SK-N-SH treated with all-trans-retinoic acid at 6 μM for 48 hours (cell line): ENCODE measurements at regions not wholly inside any gene's neighbourhood (a gene's known extent, or its start where the extent isn't known, plus 50 kb on each side); places are given as distances from the start of the nearest gene placed in this dataset.

Experiments used
- ARNTL ChIP-seq: fragments of 450-650 bp; formaldehyde crosslinking; IDR thresholded peaks from 2 replicates; pipeline ENCODE4 v1.5.0; 2020; ENCODE audit warnings: low read depth, mild to moderate bottlenecking, moderate library complexity, borderline replicate concordance
- BACH2 ChIP-seq: fragments of 250-450 bp; sonication (Bioruptor Pico); IDR thresholded peaks from 2 replicates; pipeline ENCODE4 v1.9.0; 2021; ENCODE audit warnings: mild to moderate bottlenecking, borderline replicate concordance
- CSDC2 ChIP-seq: fragments of 250-450 bp; sonication (Bioruptor Pico); IDR thresholded peaks from 2 replicates; pipeline ENCODE4 v1.5.0; 2020; ENCODE audit warnings: mild to moderate bottlenecking, moderate library complexity
- CSRNP3 ChIP-seq: fragments of 250-450 bp; sonication (Bioruptor Pico); IDR thresholded peaks from 2 replicates; pipeline ENCODE4 v1.5.1; 2021; ENCODE audit warnings: mild to moderate bottlenecking, moderate library complexity
- ESRRG ChIP-seq: fragments of 250-450 bp; sonication (Bioruptor Pico); IDR thresholded peaks from 2 replicates; pipeline ENCODE4 v1.6.1; 2021; ENCODE audit warnings: mild to moderate bottlenecking
- PATZ1 ChIP-seq: fragments of 250-450 bp; sonication (Bioruptor Pico); IDR thresholded peaks from 2 replicates; pipeline ENCODE4 v1.8.0; 2020; ENCODE audit warnings: mild to moderate bottlenecking, moderate library complexity, borderline replicate concordance
- PPARA ChIP-seq: fragments of 250-450 bp; sonication (Bioruptor Pico); IDR thresholded peaks from 2 replicates; pipeline ENCODE4 v1.5.0; 2020; ENCODE audit warnings: mild to moderate bottlenecking, borderline replicate concordance
- RARB ChIP-seq: fragments of 250-450 bp; sonication (Bioruptor Pico); IDR thresholded peaks from 2 replicates; pipeline ENCODE4 v1.8.0; 2021; ENCODE audit warnings: mild to moderate bottlenecking, moderate library complexity
- TOX ChIP-seq: fragments of 250-450 bp; sonication (Bioruptor Pico); IDR thresholded peaks from 2 replicates; pipeline ENCODE4 v1.8.0; 2021; ENCODE audit warnings: mild to moderate bottlenecking, moderate library complexity, borderline replicate concordance
- TSHZ2 ChIP-seq: fragments of 250-450 bp; sonication (Bioruptor Pico); IDR thresholded peaks from 2 replicates; pipeline ENCODE4 v1.5.0; 2020; ENCODE audit warnings: mild to moderate bottlenecking, moderate library complexity
- ZC3H10 ChIP-seq: fragments of 250-450 bp; sonication (Bioruptor Pico); IDR thresholded peaks from 2 replicates; pipeline ENCODE4 v1.5.1; 2021; ENCODE audit warnings: mild to moderate bottlenecking, moderate library complexity
- ZFP3 ChIP-seq: fragments of 250-450 bp; sonication (Bioruptor Pico); IDR thresholded peaks from 2 replicates; pipeline ENCODE4 v1.5.0; 2020; ENCODE audit warnings: mild to moderate bottlenecking, moderate library complexity
- ZNF70 ChIP-seq: fragments of 450-650 bp; formaldehyde crosslinking; IDR thresholded peaks from 2 replicates; pipeline ENCODE4 v1.5.0; 2020; ENCODE audit warnings: mild to moderate bottlenecking, moderate library complexity
- ZNF8 ChIP-seq: fragments of 450-650 bp; formaldehyde crosslinking; IDR thresholded peaks from 2 replicates; pipeline ENCODE4 v1.5.0; 2020; ENCODE audit warnings: mild to moderate bottlenecking, moderate library complexity

GRCh38 chr6:90928051-90928450, 341.2 kb upstream of the MAP3K7 start:
- no peak for TF ChIP-seq RARB (CRISPR knock-in tag)
- TF ChIP-seq ESRRG (CRISPR knock-in tag), result no peak
- TF ChIP-seq ARNTL (CRISPR knock-in tag), result no peak
- no peak for TF ChIP-seq BACH2 (CRISPR knock-in tag)
- no peak for TF ChIP-seq ZNF70 (CRISPR knock-in tag)
- TF ChIP-seq PATZ1 (CRISPR knock-in tag), result no peak
- no peak for TF ChIP-seq CSRNP3 (CRISPR knock-in tag)
- TF ChIP-seq ZNF8 (CRISPR knock-in tag), result no peak
- no peak for TF ChIP-seq CSDC2
- no peak for TF ChIP-seq PPARA
- TF ChIP-seq ZFP3 (CRISPR knock-in tag), result no peak
- no peak for TF ChIP-seq TSHZ2 (CRISPR knock-in tag)
- TF ChIP-seq TOX (CRISPR knock-in tag), result no peak
- no peak for TF ChIP-seq ZC3H10 (CRISPR knock-in tag)
